DOHH2 (cell line): ENCODE measurements at regions not wholly inside any gene's neighbourhood (a gene's known extent, or its start where the extent isn't known, plus 50 kb on each side); places are given as distances from the start of the nearest gene placed in this dataset.
"Not testable (repeated sequence)": the region's sequence is repeated elsewhere in the genome, so short reads cannot be mapped to it uniquely, and the experiment has no call there.

Source experiments
- EZH2phosphoT487 ChIP-seq: fragments of 200-600 bp; sonication (generic); IDR thresholded peaks from 2 replicates; pipeline ENCODE4 v1.6.1; 2017; ENCODE audit warnings: borderline replicate concordance, mild to moderate bottlenecking, antibody characterized with exemption, low read length, moderate library complexity, mixed read lengths
- TF ChIP-seq, protein P1 (sequence below): fragments of 200-600 bp; sonication (generic); IDR thresholded peaks from one replicate; pipeline ENCODE4 v1.5.1; 2014; ENCODE audit warnings: antibody characterized with exemption, mild to moderate bottlenecking, low read depth, low read length; ENCODE audit not compliant: poor library complexity, severe bottlenecking

DNA sequence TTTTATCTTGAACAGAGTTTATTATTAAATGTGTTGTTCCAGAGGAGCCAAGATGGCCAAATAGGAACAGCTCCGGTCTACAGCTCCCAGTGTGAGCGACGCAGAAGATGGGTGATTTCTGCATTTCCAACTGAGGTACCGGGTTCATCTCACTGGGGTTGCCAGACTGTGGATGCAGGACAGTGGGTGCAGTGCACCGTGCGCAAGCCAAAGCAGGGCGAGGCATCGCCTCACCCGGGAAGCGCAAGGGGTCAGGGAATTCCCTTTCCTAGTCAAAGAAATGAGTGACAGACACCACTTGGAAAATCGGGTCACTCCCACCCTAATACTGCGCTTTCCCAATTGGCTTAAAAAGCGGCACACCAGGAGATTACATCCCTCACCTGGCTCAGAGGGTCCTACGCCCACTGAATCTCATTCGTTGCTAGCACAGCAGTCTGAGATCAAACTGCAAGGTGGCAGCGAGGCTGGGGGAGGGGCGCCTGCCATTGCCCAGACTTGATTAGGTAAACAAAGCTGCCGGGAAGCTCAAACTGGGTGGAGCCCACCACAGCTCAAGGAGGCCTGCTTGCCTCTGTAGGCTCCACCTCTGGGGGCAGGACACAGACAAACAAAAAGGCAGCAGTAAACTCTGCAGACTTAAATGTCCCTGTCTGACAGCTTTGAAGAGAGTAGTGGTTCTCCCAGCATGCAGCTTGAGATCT is 155.2 kb upstream of the KBTBD8 start:
- TF ChIP-seq, protein P1, sequence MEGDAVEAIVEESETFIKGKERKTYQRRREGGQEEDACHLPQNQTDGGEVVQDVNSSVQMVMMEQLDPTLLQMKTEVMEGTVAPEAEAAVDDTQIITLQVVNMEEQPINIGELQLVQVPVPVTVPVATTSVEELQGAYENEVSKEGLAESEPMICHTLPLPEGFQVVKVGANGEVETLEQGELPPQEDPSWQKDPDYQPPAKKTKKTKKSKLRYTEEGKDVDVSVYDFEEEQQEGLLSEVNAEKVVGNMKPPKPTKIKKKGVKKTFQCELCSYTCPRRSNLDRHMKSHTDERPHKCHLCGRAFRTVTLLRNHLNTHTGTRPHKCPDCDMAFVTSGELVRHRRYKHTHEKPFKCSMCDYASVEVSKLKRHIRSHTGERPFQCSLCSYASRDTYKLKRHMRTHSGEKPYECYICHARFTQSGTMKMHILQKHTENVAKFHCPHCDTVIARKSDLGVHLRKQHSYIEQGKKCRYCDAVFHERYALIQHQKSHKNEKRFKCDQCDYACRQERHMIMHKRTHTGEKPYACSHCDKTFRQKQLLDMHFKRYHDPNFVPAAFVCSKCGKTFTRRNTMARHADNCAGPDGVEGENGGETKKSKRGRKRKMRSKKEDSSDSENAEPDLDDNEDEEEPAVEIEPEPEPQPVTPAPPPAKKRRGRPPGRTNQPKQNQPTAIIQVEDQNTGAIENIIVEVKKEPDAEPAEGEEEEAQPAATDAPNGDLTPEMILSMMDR: not testable (repeated sequence)
- not testable (repeated sequence) for TF ChIP-seq EZH2phosphoT487
